NCI-H1694 treated with DMSO at 0.1 percent for 48 hours (cell line): ENCODE measurements at regions not wholly inside any gene's neighbourhood (a gene's known extent, or its start where the extent isn't known, plus 50 kb on each side); places are given as distances from the start of the nearest gene placed in this dataset.
A peak's percentile ranks its signal among the peaks of the same experiment; 100 is the strongest.

Experiments
- DNase-seq: peaks from one replicate; lab custom pipeline; 2025; lab: John Stamatoyannopoulos, UW

- DNase-seq = no peak
Observed at GRCh38 chr3:72111265-72112205, 326.6 kb upstream of the PROK2 start.

GRCh38 chr3:72109327-72110259, 324.6 kb upstream of the PROK2 start:
- no peak for DNase-seq

DNA sequence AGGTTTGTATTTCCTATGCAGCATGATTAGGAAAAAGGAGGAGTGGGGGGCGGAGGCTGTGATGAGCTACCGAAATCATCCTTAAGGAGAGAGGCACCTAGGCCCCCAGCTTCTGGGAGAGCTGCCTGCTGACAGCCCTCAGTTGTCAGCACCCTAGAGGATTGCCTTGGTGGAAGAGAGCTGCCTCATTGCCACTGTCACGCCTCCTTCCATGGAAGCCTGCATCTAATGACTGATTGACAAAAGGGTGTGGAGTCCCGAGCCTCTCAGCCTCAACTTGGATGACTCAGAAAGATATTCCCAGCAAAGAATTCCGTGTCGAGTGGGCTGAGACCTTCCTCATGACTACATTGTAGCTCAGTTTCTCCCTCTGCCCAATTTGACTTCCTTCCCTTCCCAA, 320.4 kb upstream of the PROK2 start:
- no peak for DNase-seq

- DNase-seq = no peak
Observed at GRCh38 chr3:72102112-72102616, 317.2 kb upstream of the PROK2 start.

DNA sequence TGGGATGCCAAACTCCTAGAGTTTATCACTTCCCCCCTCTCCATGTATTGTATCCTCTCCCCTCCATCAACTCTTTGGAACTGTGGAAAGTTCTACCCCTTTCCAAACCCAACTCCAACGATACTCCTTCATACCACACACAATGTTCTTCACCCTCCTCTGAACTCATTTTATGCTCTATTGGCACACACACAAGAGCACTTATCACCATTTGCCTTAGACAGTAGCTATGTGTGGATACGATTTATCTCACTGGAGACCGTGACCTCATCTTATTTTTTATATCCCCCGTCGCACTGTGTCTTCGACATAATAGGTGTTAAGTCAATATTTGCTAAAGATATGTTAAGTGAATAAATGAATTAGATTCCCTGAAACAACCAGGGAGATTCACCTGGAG, 316.5 kb upstream of the PROK2 start:
- no peak for DNase-seq

DNA sequence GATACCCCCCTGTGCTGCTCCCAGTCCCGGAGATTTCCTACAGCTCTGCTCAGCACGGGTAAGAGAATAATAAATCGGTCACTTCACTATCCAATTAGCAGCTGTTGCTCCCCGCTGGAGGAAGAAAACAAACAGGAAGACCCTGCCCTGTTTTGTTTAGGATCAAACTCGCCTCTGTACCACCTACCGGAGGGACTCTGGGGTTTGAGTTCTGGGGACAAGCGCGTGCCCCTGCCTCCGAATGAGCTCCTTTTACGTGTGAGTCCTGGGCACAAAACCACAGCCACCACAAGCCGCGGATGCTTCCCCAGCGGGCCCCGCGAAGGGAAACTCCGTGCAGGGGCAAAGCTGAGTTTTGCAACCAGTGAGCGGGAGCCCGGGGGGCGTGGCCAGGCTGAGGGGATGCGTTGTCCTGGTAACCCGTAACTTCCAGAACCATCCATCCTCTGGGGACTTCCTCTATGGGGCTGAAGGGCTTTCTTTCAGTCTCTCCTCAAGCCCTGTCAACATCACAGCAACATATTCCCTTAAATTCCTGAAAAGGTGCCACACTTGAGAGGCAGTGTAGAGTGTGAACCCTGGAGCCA, 315.7 kb upstream of the PROK2 start:
- DNase-seq = peak; percentile 3

GRCh38 chr3:72100080-72100511, 315.1 kb upstream of the PROK2 start:
- no peak for DNase-seq

DNA sequence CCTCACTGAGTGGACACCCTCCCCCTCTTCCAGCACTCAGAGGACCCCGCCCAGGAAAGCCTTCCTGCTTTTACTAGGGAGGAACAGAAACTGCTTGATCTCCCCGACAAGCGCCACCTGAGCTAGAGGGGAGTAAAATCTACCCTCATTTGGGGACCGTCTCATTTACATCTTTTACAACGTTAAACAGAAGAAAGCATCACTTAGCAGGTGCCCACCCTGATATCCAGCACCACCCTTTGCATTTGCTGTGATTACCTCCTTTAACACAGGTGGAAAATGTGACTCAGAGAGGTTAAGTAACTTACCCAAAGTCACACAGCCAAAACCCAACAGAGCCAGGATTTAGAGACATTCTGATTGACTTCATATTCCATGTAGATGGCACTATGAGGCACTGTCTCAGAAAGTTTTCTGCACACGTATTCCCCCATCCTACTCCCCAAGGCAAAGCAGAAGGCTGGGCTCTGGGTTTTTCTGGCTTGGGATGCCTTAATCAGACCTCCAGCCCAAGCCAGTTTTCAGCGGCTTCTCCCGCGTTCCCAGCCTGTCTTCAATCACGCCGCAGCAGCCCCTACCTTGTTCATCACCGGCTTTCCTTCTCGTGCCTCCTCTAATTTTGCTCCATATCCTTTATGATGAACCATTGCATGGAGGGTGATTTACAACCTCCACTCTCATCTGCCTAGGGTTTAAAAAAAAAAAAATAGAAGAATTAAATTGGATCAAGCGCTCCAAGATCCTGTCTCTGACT, 314.6 kb upstream of the PROK2 start:
- no peak for DNase-seq

GRCh38 chr3:72097053-72097452, 312.1 kb upstream of the PROK2 start:
- no peak for DNase-seq

- DNase-seq = no peak
Observed at GRCh38 chr3:72095521-72095920, 310.6 kb upstream of the PROK2 start.

DNA sequence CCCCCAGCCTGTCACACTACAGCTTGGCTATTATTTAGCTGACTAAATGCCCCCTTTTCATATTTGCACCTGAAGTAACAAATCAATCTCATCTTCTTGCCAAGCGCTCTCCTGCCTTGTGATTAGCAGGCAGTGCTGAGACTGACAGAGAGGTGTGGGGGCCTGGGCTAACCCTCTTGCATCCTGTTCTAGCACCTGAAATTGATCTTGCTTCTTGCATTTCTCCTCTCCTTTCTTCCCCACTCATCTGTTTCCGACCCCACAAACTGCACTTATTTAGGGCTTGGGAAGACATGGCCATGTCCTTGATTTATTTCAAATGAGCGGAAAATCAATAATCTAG, 309.0 kb upstream of the PROK2 start:
- DNase-seq = no peak

DNA sequence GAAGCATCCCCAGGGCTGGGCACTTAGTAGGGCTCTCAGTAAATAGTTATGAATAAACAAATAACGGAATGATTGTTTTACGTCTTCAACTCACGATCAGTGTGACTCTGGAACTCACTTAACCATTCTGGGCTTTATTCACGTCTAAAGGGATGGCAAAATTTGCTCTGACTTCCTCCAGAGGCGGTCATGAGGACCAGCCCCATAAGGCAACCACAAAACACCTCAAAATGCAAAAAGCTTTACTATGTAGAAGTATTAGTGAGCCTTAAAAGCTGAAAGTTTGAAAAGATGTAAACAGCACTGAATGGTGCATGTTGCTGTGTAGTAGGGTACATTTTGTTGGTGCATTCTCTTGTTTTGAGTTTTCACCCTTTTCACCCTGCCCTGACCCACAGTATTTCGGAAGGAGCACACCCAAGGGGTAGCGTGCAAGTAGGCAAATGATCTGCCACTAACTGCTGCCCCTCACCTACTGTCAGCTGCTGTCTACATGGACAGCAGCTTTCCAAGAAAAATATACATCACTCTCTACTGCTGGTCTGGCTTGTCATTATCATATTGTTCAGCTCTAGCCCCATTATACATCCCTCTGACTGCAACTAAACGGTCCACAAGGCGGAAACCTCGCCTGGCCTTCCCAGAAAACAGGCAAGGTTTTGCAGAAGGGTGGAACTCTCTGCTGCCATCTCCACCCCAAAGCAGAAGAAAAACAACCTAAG, 308.5 kb upstream of the PROK2 start:
- DNase-seq = no peak

DNA sequence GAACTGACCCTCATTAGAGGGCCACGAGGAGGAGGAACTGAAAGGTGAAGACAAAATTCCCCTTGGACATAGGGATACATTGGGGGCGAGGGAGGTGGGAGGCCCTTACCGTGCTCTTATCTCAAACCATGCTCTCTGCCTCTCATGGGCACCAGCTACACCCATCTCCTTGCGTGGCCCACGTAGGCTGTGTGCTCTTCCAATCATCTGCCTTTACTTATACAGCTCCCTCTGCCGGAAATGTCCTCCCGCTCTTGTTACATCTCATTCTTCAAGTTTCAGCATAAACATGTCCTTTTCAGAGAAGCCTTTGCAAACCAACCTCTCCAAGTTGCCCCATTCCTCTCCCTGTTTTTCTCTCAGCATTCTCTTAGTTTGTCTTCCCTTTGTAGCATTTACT, 307.8 kb upstream of the PROK2 start:
- DNase-seq = no peak

- no peak for DNase-seq
Observed at GRCh38 chr3:72088486-72089025, 303.6 kb upstream of the PROK2 start.

GRCh38 chr3:72087420-72087819, 302.5 kb upstream of the PROK2 start:
- no peak for DNase-seq

DNA sequence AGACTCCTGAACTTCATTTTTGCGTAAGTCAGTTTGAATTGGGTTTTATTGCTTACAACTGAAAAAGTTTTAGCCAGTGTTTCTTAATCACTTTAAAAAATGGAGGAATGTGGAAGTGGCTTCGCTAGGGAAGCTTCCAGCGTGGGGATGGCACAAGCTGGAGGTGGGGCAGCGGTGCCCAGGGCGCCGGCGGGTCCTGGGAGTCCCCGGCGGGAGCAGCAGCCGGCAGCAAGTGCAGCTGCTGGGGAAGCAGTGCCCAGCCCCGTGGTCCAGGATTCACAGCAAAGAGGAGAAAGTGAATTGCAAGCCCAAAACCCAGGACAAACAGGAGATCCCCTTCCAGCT, 301.8 kb upstream of the PROK2 start:
- no peak for DNase-seq

DNA sequence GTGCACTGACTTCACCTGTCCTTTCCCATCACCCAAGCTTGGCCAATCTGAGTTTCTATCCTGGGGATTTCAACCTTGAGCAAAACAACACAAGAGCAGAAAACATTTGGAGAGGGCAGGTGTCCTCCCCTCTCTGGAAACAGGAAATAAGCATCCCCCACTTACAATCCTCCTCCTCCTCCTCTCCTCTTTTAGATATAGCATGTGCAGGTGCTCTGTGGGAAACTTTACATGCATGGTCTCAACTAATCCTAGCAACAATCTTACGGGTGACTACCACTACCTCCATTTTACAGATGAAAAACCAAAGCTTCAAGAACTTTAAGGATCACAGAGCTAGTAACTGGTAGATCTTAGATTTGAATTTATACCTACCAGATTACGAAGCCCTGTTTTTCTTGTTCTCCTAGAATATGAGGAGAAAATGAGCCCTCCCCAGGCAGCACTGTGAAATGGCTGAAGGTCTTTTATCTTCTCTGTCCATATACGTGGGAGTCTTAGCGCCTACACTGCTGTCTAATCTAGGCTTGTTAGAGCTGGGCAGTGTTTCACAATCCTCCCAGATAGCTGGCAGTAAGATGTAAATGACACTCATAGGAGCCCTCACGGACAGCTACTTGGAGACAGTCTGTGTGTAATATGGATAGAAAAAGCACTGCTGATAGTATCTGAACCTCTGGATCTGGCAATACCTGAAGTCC, 301.2 kb upstream of the PROK2 start:
- DNase-seq = no peak

- no peak for DNase-seq
Observed at GRCh38 chr3:72085036-72085435, 300.1 kb upstream of the PROK2 start.

DNA sequence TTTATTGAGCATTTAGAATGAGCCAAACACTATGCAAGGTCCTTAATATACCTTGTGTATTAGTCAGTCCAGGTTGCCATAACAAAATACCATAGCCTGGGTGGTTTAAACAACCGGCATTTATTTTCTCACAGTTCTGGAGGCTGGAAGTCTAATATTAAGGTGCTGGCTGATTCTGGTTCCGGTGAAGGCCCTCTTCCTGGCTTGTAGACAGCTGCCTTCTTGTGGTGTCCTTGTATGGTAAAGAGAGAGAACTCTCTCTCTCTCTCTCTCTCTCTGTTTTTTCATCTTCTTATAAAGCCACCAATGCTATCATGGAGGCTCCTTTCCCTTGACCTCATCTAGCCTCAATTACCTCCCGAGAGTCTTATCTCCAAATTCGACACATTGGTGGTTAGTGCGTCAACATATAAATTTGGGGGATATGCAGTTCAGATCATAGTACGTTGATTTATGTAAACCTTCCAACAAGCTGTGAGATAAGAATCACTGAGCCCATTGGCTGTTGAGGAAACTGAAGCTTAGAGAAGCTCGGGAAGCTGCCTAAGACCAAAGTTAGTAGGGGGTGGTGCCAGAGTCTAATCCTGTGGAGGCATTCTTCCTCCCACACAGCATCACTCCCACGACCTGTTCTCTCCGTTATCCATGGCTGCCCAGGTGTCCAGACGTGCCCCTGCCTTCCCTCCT, 298.0 kb upstream of the PROK2 start:
- DNase-seq = no peak
